H9 (cell line): ENCODE measurements at regions not wholly inside any gene's neighbourhood (a gene's known extent, or its start where the extent isn't known, plus 50 kb on each side); places are given as distances from the start of the nearest gene placed in this dataset.

Source experiments
- DNase-seq: peaks from one replicate; pipeline ENCODE4 v3.0.0-alpha.2; 2017
- H2AFZ ChIP-seq: one replicate; pipeline ENCODE4 v1.6.1; 2013; ENCODE audit warnings: mild to moderate bottlenecking, low read length, control low read depth, moderate library complexity
- H2AK5ac ChIP-seq: 2 replicates; pipeline ENCODE4 v1.6.1; 2013; ENCODE audit warnings: low read length, control low read depth, mixed read lengths; ENCODE audit not compliant: insufficient read length
- H2BK120ac ChIP-seq: one replicate; pipeline ENCODE4 v1.6.1; 2013; ENCODE audit warnings: low read depth, mild to moderate bottlenecking, low read length, control low read depth, inconsistent platforms; ENCODE audit not compliant: poor library complexity, severe bottlenecking
- H2BK12ac ChIP-seq: 2 replicates; pipeline ENCODE4 v1.6.1; 2013; ENCODE audit warnings: low read length, control low read depth, mixed read lengths, low read depth; ENCODE audit not compliant: insufficient read length
- H2BK15ac ChIP-seq: 2 replicates; pipeline ENCODE4 v1.6.1; 2013; ENCODE audit warnings: low read depth, low read length, control low read depth
- H2BK20ac ChIP-seq: one replicate; pipeline ENCODE4 v1.6.1; 2013; ENCODE audit warnings: low read depth, mild to moderate bottlenecking, low read length, control low read depth, inconsistent platforms; ENCODE audit not compliant: poor library complexity, severe bottlenecking
- H2BK5ac ChIP-seq: 2 replicates; pipeline ENCODE4 v1.6.1; 2013; ENCODE audit warnings: low read length, control low read depth, mixed read lengths; ENCODE audit not compliant: insufficient read length
- H3K14ac ChIP-seq: 2 replicates; pipeline ENCODE4 v1.6.1; 2013; ENCODE audit warnings: low read length, control low read depth; ENCODE audit not compliant: insufficient read depth
- H3K18ac ChIP-seq: 2 replicates; pipeline ENCODE4 v1.6.1; 2013; ENCODE audit warnings: low read depth, mild to moderate bottlenecking, mixed read lengths, low read length, control low read depth; ENCODE audit not compliant: insufficient read length
- H3K23ac ChIP-seq: 2 replicates; pipeline ENCODE4 v1.6.1; 2013; ENCODE audit warnings: low read length, control low read depth, mixed read lengths, low read depth; ENCODE audit not compliant: insufficient read length
- H3K23me2 ChIP-seq: 2 replicates; pipeline ENCODE4 v1.6.1; 2013; ENCODE audit warnings: low read depth, mild to moderate bottlenecking, mixed read lengths, low read length, control low read depth; ENCODE audit not compliant: insufficient read length, poor library complexity, severe bottlenecking
- H3K27ac ChIP-seq: 2 replicates; pipeline ENCODE4 v1.5.1; 2013; ENCODE audit warnings: low read length, control low read depth, mixed read lengths, low read depth; ENCODE audit not compliant: insufficient read length
- H3K27me3 ChIP-seq: 2 replicates; pipeline ENCODE4 v1.6.1; 2013; ENCODE audit warnings: low read length, control low read depth, inconsistent platforms; ENCODE audit not compliant: insufficient read depth
- H3K4ac ChIP-seq: 2 replicates; pipeline ENCODE4 v1.6.1; 2013; ENCODE audit warnings: low read depth, mild to moderate bottlenecking, control low read depth, inconsistent platforms, low read length, moderate library complexity
- H3K4me1 ChIP-seq: 2 replicates; pipeline ENCODE4 v1.6.1; 2013; ENCODE audit warnings: low read length, control low read depth, inconsistent platforms; ENCODE audit not compliant: insufficient read depth
- H3K4me2 ChIP-seq: 2 replicates; pipeline ENCODE4 v1.6.1; 2013; ENCODE audit warnings: low read length, control low read depth, mixed read lengths; ENCODE audit not compliant: insufficient read length, insufficient read depth
- H3K56ac ChIP-seq: 2 replicates; pipeline ENCODE4 v1.6.1; 2013; ENCODE audit warnings: low read depth, mild to moderate bottlenecking, mixed read lengths, low read length, control low read depth; ENCODE audit not compliant: insufficient read length
- H3K79me1 ChIP-seq: 2 replicates; pipeline ENCODE4 v1.6.1; 2013; ENCODE audit warnings: low read depth, mild to moderate bottlenecking, moderate library complexity, low read length, control low read depth, inconsistent platforms; ENCODE audit not compliant: insufficient read depth, poor library complexity, severe bottlenecking
- H3K79me2 ChIP-seq: 2 replicates; pipeline ENCODE4 v1.6.1; 2013; ENCODE audit warnings: low read length, control low read depth, inconsistent platforms; ENCODE audit not compliant: insufficient read depth
- H3K9ac ChIP-seq: 2 replicates; pipeline ENCODE4 v1.6.1; 2013; ENCODE audit warnings: low read length, control low read depth, mixed read lengths; ENCODE audit not compliant: insufficient read length; ENCODE audit errors: extremely low read depth
- H3K9me3 ChIP-seq: one replicate; pipeline ENCODE4 v1.6.1; 2013; ENCODE audit warnings: low read depth, low read length, inconsistent platforms; ENCODE audit not compliant: control insufficient read depth
- H3T11ph ChIP-seq: one replicate; pipeline ENCODE4 v1.6.1; 2013; ENCODE audit warnings: mild to moderate bottlenecking, low read length, control low read depth, inconsistent platforms
- H4K20me1 ChIP-seq: one replicate; pipeline ENCODE4 v1.6.1; 2013; ENCODE audit not compliant: control insufficient read depth, insufficient read length, insufficient read depth
- H4K5ac ChIP-seq: 2 replicates; pipeline ENCODE4 v1.6.1; 2013; ENCODE audit warnings: low read depth, mild to moderate bottlenecking, mixed read lengths, low read length, control low read depth; ENCODE audit not compliant: insufficient read length
- H4K8ac ChIP-seq: replicated peaks from 2 replicates; pipeline ENCODE4 v1.6.1; 2013; ENCODE audit warnings: low read length, control low read depth, mixed read lengths, low read depth; ENCODE audit not compliant: insufficient read length
- H4K91ac ChIP-seq: 2 replicates; pipeline ENCODE4 v1.6.1; 2013; ENCODE audit warnings: low read depth, mild to moderate bottlenecking, moderate library complexity, mixed read lengths, low read length, control low read depth; ENCODE audit not compliant: insufficient read length
- H3K27ac Mint-ChIP-seq, 3 experiments: 2 replicates in 2 of 3; 3 replicates in 1 of 3; pipeline ENCODE4 v1.8.0; 2020 to 2021; ENCODE audit warnings: mixed read lengths in 3 of 3, mild to moderate bottlenecking in 1 of 3, moderate library complexity in 1 of 3
- H3K27me3 Mint-ChIP-seq: 2 replicates; pipeline ENCODE4 v1.8.0; 2021; ENCODE audit warnings: low read depth, mild to moderate bottlenecking, moderate library complexity, mixed read lengths
- H3K36me3 Mint-ChIP-seq, 3 experiments: 2 replicates in 2 of 3; 3 replicates in 1 of 3; pipeline ENCODE4 v1.8.0; 2020 to 2021; ENCODE audit warnings: low read depth in 3 of 3, mixed read lengths in 3 of 3; ENCODE audit not compliant: insufficient read depth in 1 of 3
- H3K4me1 Mint-ChIP-seq, 2 experiments: 2 replicates each; pipeline ENCODE4 v1.8.0; 2020; ENCODE audit warnings: mixed read lengths in 2 of 2
- H3K4me3 Mint-ChIP-seq, 2 experiments: 2 replicates in 1 of 2; 3 replicates in 1 of 2; pipeline ENCODE4 v1.8.0; 2020 to 2021; ENCODE audit warnings: mild to moderate bottlenecking in 2 of 2, mixed read lengths in 2 of 2, moderate library complexity in 1 of 2
- H3K9me3 Mint-ChIP-seq, 2 experiments: 2 replicates in 1 of 2; 3 replicates in 1 of 2; pipeline ENCODE4 v1.8.0; 2020; ENCODE audit warnings: mild to moderate bottlenecking in 2 of 2, mixed read lengths in 2 of 2, moderate library complexity in 1 of 2
- WGBS: extraction: QIAGEN DNeasy Blood & Tissue Kit; methylation state at CpG from one replicate; pipeline ENCODE4 v1.1.7; 2013; ENCODE audit warnings: missing lambda C conversion rate, low lambda C conversion rate, mixed read lengths; ENCODE audit not compliant: insufficient read length; ENCODE audit errors: extremely low coverage; 5-methylcytosine and 5-hydroxymethylcytosine counted together
- TF ChIP-seq, protein P1 (sequence below): fragments of 200-600 bp; sonication (generic); conservative IDR thresholded peaks from 3 replicates; pipeline ENCODE4 v1.8.0; 2021; ENCODE audit warnings: antibody characterized with exemption, mild to moderate bottlenecking

DNA sequence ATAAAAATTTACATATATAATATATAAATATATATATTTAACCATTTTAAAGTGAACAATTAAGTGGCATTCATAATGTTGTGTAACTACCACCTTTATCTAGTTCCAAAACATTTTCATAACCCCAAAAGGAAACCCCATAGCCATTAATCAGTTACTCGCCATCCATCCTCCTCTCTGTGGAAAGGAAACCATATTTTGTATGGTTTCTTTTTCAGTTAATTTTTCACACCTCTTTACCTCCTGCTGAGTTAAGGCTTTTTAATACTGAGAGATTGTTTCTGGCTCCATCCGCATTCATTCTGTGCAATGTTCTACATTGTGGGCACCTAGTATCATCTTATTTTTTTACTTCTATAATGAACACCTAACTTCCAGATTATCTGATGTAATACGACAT, 512.1 kb downstream of the LMO4 start:
- Histone ChIP-seq H3K4me1 (no peaks in the 10 kb centered on the region), H2AK5ac (no peak overlapping the region), H3K27ac (no peak overlapping the region), H3K9ac (no peak overlapping the region), H4K8ac (no peak overlapping the region), H3K4ac (no peak overlapping the region), H3K4me2 (no peak overlapping the region), H4K20me1 (no peaks in the 10 kb centered on the region), H2BK5ac (no peak overlapping the region), H3K23ac (no peak overlapping the region), H3K18ac (no peak overlapping the region), H3K79me1 (no peaks in the 10 kb centered on the region), H3K56ac (no peak overlapping the region), H2AFZ (no peak overlapping the region), H2BK20ac (no peak overlapping the region), H3K14ac (no peak overlapping the region), H3T11ph (no peak overlapping the region), H2BK15ac (no peak overlapping the region), H2BK120ac (no peak overlapping the region), H4K91ac (no peak overlapping the region), H2BK12ac (no peak overlapping the region), H3K79me2 (no peaks in the 10 kb centered on the region), H3K27me3 (no peaks in the 10 kb centered on the region), H3K9me3 (no peaks in the 10 kb centered on the region), H4K5ac (no peak overlapping the region), H3K23me2 (no peaks in the 10 kb centered on the region)
- no CpG with 5 or more reads among the region's 3 CpGs for WGBS
- Mint-ChIP-seq H3K4me1 (peaks cover 0 to 3% of the 10 kb centered on the region in 2 experiments; a peak in 2 of 4 replicates), H3K27ac (no peak overlapping the region), H3K27me3 (no peaks in the 10 kb centered on the region), H3K36me3 (no peaks in the 10 kb centered on the region), H3K4me3 (no peak overlapping the region), H3K9me3 (no peaks in the 10 kb centered on the region; a peak in 1 of 5 replicates)
- no peak for DNase-seq
- TF ChIP-seq, protein P1, sequence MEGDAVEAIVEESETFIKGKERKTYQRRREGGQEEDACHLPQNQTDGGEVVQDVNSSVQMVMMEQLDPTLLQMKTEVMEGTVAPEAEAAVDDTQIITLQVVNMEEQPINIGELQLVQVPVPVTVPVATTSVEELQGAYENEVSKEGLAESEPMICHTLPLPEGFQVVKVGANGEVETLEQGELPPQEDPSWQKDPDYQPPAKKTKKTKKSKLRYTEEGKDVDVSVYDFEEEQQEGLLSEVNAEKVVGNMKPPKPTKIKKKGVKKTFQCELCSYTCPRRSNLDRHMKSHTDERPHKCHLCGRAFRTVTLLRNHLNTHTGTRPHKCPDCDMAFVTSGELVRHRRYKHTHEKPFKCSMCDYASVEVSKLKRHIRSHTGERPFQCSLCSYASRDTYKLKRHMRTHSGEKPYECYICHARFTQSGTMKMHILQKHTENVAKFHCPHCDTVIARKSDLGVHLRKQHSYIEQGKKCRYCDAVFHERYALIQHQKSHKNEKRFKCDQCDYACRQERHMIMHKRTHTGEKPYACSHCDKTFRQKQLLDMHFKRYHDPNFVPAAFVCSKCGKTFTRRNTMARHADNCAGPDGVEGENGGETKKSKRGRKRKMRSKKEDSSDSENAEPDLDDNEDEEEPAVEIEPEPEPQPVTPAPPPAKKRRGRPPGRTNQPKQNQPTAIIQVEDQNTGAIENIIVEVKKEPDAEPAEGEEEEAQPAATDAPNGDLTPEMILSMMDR = no peak
